DOHH2 (cell line): ENCODE measurements at regions not wholly inside any gene's neighbourhood (a gene's known extent, or its start where the extent isn't known, plus 50 kb on each side); places are given as distances from the start of the nearest gene placed in this dataset.

Source experiments
- EZH2phosphoT487 ChIP-seq: fragments of 200-600 bp; sonication (generic); IDR thresholded peaks from 2 replicates; pipeline ENCODE4 v1.6.1; 2017; ENCODE audit warnings: borderline replicate concordance, mild to moderate bottlenecking, antibody characterized with exemption, low read length, moderate library complexity, mixed read lengths
- TF ChIP-seq, protein P1 (sequence below): fragments of 200-600 bp; sonication (generic); IDR thresholded peaks from one replicate; pipeline ENCODE4 v1.5.1; 2014; ENCODE audit warnings: antibody characterized with exemption, mild to moderate bottlenecking, low read depth, low read length; ENCODE audit not compliant: poor library complexity, severe bottlenecking

DNA sequence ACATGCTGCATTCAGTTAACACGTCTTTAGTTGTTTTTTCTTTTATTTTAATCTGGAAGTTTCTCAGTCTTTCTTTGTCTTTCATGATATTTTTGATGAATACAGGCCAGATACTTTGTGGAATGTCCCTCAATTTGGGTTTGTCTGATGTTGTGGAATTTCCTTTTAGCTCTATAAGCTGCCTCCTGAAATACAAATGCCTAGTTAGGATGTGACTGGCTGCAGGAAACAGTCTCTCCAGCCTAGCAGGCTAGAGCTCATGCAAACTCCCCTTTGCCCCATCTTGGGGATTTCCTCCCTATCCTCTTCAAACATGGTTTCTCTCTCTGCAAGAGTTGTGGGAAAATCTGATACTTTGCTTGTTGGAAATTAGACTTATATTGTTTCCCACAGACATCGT is 89.3 kb upstream of the JAG1 start:
- TF ChIP-seq, protein P1, sequence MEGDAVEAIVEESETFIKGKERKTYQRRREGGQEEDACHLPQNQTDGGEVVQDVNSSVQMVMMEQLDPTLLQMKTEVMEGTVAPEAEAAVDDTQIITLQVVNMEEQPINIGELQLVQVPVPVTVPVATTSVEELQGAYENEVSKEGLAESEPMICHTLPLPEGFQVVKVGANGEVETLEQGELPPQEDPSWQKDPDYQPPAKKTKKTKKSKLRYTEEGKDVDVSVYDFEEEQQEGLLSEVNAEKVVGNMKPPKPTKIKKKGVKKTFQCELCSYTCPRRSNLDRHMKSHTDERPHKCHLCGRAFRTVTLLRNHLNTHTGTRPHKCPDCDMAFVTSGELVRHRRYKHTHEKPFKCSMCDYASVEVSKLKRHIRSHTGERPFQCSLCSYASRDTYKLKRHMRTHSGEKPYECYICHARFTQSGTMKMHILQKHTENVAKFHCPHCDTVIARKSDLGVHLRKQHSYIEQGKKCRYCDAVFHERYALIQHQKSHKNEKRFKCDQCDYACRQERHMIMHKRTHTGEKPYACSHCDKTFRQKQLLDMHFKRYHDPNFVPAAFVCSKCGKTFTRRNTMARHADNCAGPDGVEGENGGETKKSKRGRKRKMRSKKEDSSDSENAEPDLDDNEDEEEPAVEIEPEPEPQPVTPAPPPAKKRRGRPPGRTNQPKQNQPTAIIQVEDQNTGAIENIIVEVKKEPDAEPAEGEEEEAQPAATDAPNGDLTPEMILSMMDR, result no peak
- no peak for TF ChIP-seq EZH2phosphoT487
